Glutamatergic neuron (in vitro differentiated cells): ENCODE measurements at regions not wholly inside any gene's neighbourhood (a gene's known extent, or its start where the extent isn't known, plus 50 kb on each side); places are given as distances from the start of the nearest gene placed in this dataset.
"Not testable (repeated sequence)": the region's sequence is repeated elsewhere in the genome, so short reads cannot be mapped to it uniquely, and the experiment has no call there.

Experiments used
- DNase-seq: peaks from one replicate; pipeline ENCODE4 v3.0.0; 2022
- H3K27ac Mint-ChIP-seq: one replicate; pipeline ENCODE4 v1.8.0; 2020; ENCODE audit warnings: mild to moderate bottlenecking, mixed read lengths, inconsistent platforms; ENCODE audit not compliant: unreplicated experiment
- H3K27me3 Mint-ChIP-seq: one replicate; pipeline ENCODE4 v1.8.0; 2020; ENCODE audit warnings: mild to moderate bottlenecking, moderate library complexity, mixed read lengths, inconsistent platforms; ENCODE audit not compliant: unreplicated experiment
- H3K36me3 Mint-ChIP-seq: one replicate; pipeline ENCODE4 v1.8.0; 2020; ENCODE audit warnings: mild to moderate bottlenecking, mixed read lengths, inconsistent platforms; ENCODE audit not compliant: unreplicated experiment
- H3K4me1 Mint-ChIP-seq: one replicate; pipeline ENCODE4 v1.8.0; 2020; ENCODE audit warnings: mild to moderate bottlenecking, low read depth, mixed read lengths, inconsistent platforms; ENCODE audit not compliant: unreplicated experiment
- H3K4me3 Mint-ChIP-seq: one replicate; pipeline ENCODE4 v1.8.0; 2020; ENCODE audit warnings: mild to moderate bottlenecking, mixed read lengths, inconsistent platforms; ENCODE audit not compliant: unreplicated experiment
- H3K9me3 Mint-ChIP-seq: one replicate; pipeline ENCODE4 v1.8.0; 2020; ENCODE audit warnings: mild to moderate bottlenecking, moderate library complexity, mixed read lengths, inconsistent platforms; ENCODE audit not compliant: unreplicated experiment
- TF ChIP-seq, protein P1 (sequence below): fragments of 200-600 bp; sonication (generic); IDR thresholded peaks from one replicate; pipeline ENCODE4 v1.5.0; 2021; ENCODE audit not compliant: partially characterized antibody, unreplicated experiment

DNA sequence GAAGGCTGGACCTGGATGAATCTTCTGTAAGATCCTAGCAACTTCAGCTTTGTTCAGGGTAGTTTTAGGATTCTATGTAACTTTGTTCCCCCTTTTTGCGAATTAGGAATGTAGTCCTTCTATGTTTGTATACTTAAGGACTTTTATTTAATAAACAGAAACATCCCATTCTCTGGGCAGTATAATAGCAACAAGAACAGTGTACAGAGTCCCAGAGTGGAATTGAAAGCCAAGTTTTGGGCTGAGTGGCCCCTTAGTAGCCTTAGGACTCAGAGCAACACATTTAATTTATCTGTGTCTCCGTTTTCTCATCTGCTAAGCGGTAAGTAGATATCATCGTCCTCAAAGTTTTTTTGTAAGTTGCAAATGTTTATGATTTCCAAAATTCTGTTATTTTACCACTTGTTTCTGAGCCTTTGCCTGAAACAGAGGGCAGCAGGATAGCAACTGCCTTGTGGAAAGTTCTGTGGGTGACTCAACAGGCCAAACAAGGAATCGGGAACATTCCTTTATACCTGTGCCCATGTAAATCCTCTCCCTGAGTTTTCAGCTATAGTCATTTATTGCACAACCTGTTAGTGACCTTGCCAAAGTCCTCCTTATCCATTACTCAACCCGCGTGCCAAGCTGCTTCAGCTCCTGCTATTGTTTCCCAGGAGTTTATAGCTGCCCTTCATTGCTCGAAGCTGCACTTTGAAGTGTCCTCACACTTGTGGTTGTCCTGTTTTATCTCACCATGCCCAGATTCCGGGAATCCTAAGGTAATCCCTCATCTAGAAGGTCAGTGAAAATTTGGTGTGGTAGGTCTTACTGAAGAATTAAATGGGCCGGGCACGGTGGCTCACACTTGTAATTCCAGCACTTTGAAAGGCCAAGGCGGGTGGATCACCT lies 199.1 kb upstream of the AHR start:
- Mint-ChIP-seq H3K36me3 (no peaks in the 10 kb centered on the region), H3K27ac (no peak overlapping the region), H3K27me3 (peaks cover 4% of the 10 kb centered on the region), H3K9me3 (no peaks in the 10 kb centered on the region), H3K4me1 (no peaks in the 10 kb centered on the region), H3K4me3 (no peak overlapping the region)
- TF ChIP-seq, protein P1, sequence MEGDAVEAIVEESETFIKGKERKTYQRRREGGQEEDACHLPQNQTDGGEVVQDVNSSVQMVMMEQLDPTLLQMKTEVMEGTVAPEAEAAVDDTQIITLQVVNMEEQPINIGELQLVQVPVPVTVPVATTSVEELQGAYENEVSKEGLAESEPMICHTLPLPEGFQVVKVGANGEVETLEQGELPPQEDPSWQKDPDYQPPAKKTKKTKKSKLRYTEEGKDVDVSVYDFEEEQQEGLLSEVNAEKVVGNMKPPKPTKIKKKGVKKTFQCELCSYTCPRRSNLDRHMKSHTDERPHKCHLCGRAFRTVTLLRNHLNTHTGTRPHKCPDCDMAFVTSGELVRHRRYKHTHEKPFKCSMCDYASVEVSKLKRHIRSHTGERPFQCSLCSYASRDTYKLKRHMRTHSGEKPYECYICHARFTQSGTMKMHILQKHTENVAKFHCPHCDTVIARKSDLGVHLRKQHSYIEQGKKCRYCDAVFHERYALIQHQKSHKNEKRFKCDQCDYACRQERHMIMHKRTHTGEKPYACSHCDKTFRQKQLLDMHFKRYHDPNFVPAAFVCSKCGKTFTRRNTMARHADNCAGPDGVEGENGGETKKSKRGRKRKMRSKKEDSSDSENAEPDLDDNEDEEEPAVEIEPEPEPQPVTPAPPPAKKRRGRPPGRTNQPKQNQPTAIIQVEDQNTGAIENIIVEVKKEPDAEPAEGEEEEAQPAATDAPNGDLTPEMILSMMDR, result no peak
- no peak for DNase-seq

DNA sequence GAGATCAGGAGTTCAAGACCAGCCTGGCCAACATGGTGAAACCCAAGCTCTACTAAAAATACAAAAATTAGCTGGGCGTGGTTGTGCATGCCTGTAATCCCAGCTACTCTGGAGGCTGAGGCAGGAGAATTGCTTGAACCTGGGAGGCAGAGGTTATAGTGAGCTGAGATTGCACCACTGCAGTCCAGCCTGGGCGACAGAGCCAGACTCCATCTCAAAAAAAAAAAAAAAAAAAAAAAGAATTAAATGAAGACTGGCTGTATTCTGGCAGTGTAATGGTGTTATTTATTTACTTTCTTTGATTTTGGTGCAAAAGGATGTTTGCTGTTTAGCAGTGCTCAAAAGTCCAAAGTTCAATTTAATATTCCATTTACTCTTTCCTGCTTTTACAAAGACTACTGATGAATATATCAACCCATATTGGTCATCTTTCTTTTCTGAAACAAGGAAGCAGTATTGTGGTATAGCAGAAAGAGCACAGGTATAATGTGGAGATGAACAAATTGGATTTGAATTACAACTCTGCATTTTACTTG lies 198.4 kb upstream of the AHR start:
- H3K36me3 Mint-ChIP-seq, H3K4me3 Mint-ChIP-seq, DNase-seq, H3K4me1 Mint-ChIP-seq, H3K9me3 Mint-ChIP-seq, H3K27me3 Mint-ChIP-seq, H3K27ac Mint-ChIP-seq: not testable (repeated sequence)

DNA sequence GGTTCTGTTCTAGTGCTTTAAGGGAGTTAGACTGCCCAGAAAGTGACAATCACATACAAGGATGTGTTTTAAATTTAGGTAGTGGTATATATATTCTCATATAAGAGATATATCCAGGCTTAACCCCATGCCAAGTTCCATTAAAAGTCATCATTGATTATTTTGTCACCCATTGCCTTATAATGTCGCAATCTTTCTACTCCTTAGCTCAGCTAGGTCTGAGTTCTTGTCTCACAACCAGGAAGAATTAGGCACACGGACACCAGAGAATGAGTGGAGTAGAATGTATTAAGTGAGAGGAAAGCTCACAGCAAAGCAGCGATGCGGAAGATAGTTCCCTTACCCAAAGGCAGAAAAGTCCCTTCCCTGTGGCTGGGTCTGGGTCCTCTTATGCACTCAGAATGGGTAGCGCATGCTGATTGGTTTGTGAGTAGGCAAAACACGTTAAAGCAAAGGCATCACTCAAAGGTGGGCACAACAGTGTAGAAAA lies 197.2 kb upstream of the AHR start:
- H3K4me1 Mint-ChIP-seq, result no peaks in the 10 kb centered on the region
- no peak overlapping the region for H3K27ac Mint-ChIP-seq
- no peaks in the 10 kb centered on the region for H3K9me3 Mint-ChIP-seq
- no peak overlapping the region for H3K4me3 Mint-ChIP-seq
- TF ChIP-seq, protein P1, result no peak
- peaks cover 4% of the 10 kb centered on the region for H3K27me3 Mint-ChIP-seq
- no peak for DNase-seq
- H3K36me3 Mint-ChIP-seq, result no peaks in the 10 kb centered on the region

DNA sequence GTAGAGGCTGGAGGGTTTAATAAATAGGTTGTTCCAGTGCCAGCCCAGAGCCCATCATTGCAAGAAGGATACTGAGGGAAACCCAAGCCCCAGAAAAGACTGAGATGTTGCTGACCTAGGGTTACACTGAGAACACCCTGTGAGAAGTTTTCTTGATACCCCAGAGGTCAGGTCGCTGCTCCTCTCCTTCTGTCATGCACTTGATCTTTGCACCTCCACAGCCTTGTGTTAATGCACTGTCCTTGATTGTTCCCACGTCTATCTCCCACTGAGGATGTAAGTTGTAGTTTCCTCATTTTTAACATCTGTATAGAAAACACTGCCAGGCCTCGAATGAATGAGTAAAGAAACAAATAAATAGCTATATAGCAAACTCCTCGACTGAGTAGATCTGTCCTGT lies 195.3 kb upstream of the AHR start:
- DNase-seq, result no peak
- no peak overlapping the region for H3K27ac Mint-ChIP-seq
- H3K4me1 Mint-ChIP-seq, result no peaks in the 10 kb centered on the region
- no peak overlapping the region for H3K4me3 Mint-ChIP-seq
- H3K9me3 Mint-ChIP-seq, result no peaks in the 10 kb centered on the region
- H3K36me3 Mint-ChIP-seq, result no peaks in the 10 kb centered on the region
- peaks cover 4% of the 10 kb centered on the region for H3K27me3 Mint-ChIP-seq
- TF ChIP-seq, protein P1, result no peak

DNA sequence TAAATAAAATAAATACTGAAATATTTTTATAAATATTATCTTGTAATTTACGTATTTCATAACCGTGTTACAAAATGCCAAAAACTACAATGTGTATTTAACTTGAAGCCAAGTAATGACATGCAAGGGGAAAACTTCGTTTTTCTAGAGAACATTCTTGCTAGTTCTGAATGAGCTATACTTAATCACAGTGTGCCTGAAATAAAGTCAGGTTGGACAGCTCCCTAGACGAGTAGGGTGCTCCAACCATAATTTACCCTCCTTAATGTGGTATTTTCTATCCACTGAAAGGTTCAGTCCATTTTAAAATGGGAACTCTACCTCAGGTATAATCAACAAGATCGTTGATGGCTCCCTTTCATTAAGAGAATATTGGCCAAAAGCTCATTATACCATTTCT lies 194.5 kb upstream of the AHR start:
- Mint-ChIP-seq H3K4me1 (no peaks in the 10 kb centered on the region), H3K27me3 (peaks cover 4% of the 10 kb centered on the region)
- TF ChIP-seq, protein P1, result no peak

More for the DNA sequence above, 194.5 kb upstream of the AHR start:
- no peaks in the 10 kb centered on the region for H3K9me3 Mint-ChIP-seq
- no peaks in the 10 kb centered on the region for H3K36me3 Mint-ChIP-seq
- no peak for DNase-seq
- H3K4me3 Mint-ChIP-seq, result no peak overlapping the region
- no peak overlapping the region for H3K27ac Mint-ChIP-seq
